Transverse colon (tissue), 3 donors: ENCODE measurements at regions not wholly inside any gene's neighbourhood (a gene's known extent, or its start where the extent isn't known, plus 50 kb on each side); places are given as distances from the start of the nearest gene placed in this dataset.

Experiments
- EP300 ChIP-seq: sonication (generic); formaldehyde crosslinking; IDR thresholded peaks from one replicate; pipeline ENCODE4 v1.6.1; 2017; ENCODE audit warnings: antibody characterized with exemption, low read depth
- TF ChIP-seq, protein P1 (sequence below), 5 experiments: fragments of 200-600 bp in 3 of 5; fragments of 450-650 bp in 2 of 5; sonication (generic) in 3 of 5; IDR thresholded peaks; 1 replicate in 2 of 5; 2 replicates in 3 of 5; pipeline ENCODE4 v1.5.1; 2016 to 2017; ENCODE audit warnings: antibody characterized with exemption in 5 of 5, inconsistent platforms in 3 of 5, mild to moderate bottlenecking in 2 of 5, moderate library complexity in 1 of 5

DNA sequence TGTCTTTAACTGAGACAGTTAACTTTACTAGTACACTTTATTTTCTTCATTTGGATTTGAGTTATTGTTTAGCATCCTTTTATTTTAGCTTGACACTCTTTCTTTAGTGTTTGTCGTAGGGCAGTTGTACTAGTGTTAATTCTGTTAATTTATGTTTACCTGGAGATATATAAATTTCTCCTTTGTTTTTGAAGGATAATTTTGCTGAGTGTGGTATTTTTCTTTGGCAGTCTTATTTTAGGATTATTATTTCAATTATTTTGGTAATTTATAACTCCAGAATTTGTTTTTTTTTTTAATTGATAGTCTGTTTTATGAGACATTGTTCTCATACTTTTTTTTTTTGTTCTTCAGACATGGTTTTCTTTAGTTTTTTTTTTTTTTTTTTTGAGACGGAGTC, 73.8 kb upstream of the CHODL start:
- TF ChIP-seq, protein P1, sequence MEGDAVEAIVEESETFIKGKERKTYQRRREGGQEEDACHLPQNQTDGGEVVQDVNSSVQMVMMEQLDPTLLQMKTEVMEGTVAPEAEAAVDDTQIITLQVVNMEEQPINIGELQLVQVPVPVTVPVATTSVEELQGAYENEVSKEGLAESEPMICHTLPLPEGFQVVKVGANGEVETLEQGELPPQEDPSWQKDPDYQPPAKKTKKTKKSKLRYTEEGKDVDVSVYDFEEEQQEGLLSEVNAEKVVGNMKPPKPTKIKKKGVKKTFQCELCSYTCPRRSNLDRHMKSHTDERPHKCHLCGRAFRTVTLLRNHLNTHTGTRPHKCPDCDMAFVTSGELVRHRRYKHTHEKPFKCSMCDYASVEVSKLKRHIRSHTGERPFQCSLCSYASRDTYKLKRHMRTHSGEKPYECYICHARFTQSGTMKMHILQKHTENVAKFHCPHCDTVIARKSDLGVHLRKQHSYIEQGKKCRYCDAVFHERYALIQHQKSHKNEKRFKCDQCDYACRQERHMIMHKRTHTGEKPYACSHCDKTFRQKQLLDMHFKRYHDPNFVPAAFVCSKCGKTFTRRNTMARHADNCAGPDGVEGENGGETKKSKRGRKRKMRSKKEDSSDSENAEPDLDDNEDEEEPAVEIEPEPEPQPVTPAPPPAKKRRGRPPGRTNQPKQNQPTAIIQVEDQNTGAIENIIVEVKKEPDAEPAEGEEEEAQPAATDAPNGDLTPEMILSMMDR (IDR thresholded peaks at IDR 0.05): no peak
- no peak for TF ChIP-seq EP300
